ENCODE measurements at regions not wholly inside any gene's neighbourhood (a gene's known extent, or its start where the extent isn't known, plus 50 kb on each side); places are given as distances from the start of the nearest gene placed in this dataset.

DNA sequence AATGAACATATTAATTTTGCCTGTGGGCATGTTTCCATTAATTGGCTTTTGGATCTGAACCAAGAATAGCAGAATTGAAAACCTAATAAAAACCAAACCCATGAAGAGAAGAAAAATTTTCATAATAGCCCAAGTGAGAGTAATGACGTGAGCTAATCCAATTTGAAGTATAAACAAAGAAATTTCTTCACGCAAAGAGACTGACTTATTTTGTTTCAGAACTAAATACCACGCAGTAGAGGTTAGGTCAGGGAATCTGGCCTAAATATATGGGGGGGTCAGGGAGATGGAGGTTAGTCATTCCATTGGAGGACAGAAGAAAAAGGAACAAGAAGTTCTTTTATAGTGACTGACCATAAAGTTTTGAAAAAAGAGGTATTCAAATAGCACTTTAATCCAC is 94.1 kb upstream of the CYP1B1 start:
- no peaks in the 10 kb centered on the region for H4K20me1 ChIP-seq (ENCODE audit: insufficient read depth, low read length)
- H2AFZ ChIP-seq (ENCODE audit: low read depth, low read length): no peak overlapping the region
- Mint-ChIP-seq H3K9me3 (ENCODE audit: unreplicated experiment) (peaks cover 5% of the 10 kb centered on the region), H3K4me1 (ENCODE audit: low read depth, unreplicated experiment) (peaks cover 44% of the 10 kb centered on the region), H3K4me3 (ENCODE audit: unreplicated experiment) (no peak overlapping the region), H3K36me3 (ENCODE audit: low read depth, unreplicated experiment) (no peaks in the 10 kb centered on the region), H3K27ac (ENCODE audit: unreplicated experiment) (peak overlapping the region; percentile 83), H3K27me3 (ENCODE audit: low read depth, unreplicated experiment) (no peaks in the 10 kb centered on the region)
- no peak overlapping the region for H3K27ac ChIP-seq (ENCODE audit: low read depth, low read length)
- H3K27me3 ChIP-seq (ENCODE audit: insufficient read depth, low read length): no peaks in the 10 kb centered on the region
- H3K36me3 ChIP-seq (ENCODE audit: insufficient read depth, low read length): no peaks in the 10 kb centered on the region
- no peak for FAIRE-seq
- H3K4me1 ChIP-seq (ENCODE audit: insufficient read depth, low read length): peaks cover 19% of the 10 kb centered on the region
- peak; percentile 79 for DNase-seq (ENCODE audit: low read depth)
- H3K9ac ChIP-seq (ENCODE audit: low read length): no peak overlapping the region
- no peaks in the 10 kb centered on the region for H3K79me2 ChIP-seq (ENCODE audit: insufficient read depth, low read length)
- no peak overlapping the region for H3K4me3 ChIP-seq (ENCODE audit: insufficient read depth, low read depth, low read length)
- TF ChIP-seq, protein P1, sequence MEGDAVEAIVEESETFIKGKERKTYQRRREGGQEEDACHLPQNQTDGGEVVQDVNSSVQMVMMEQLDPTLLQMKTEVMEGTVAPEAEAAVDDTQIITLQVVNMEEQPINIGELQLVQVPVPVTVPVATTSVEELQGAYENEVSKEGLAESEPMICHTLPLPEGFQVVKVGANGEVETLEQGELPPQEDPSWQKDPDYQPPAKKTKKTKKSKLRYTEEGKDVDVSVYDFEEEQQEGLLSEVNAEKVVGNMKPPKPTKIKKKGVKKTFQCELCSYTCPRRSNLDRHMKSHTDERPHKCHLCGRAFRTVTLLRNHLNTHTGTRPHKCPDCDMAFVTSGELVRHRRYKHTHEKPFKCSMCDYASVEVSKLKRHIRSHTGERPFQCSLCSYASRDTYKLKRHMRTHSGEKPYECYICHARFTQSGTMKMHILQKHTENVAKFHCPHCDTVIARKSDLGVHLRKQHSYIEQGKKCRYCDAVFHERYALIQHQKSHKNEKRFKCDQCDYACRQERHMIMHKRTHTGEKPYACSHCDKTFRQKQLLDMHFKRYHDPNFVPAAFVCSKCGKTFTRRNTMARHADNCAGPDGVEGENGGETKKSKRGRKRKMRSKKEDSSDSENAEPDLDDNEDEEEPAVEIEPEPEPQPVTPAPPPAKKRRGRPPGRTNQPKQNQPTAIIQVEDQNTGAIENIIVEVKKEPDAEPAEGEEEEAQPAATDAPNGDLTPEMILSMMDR (IDR thresholded peaks at IDR 0.05; ENCODE audit: insufficient read depth, low read depth, low read length): no peak
- TF ChIP-seq EZH2 (IDR thresholded peaks at IDR 0.05; ENCODE audit: insufficient read depth, low read length): no peak
- no peaks in the 10 kb centered on the region for H3K9me3 ChIP-seq (ENCODE audit: insufficient read depth, low read depth, low read length)
- H3K4me2 ChIP-seq (ENCODE audit: low read length): no peak overlapping the region

DNA sequence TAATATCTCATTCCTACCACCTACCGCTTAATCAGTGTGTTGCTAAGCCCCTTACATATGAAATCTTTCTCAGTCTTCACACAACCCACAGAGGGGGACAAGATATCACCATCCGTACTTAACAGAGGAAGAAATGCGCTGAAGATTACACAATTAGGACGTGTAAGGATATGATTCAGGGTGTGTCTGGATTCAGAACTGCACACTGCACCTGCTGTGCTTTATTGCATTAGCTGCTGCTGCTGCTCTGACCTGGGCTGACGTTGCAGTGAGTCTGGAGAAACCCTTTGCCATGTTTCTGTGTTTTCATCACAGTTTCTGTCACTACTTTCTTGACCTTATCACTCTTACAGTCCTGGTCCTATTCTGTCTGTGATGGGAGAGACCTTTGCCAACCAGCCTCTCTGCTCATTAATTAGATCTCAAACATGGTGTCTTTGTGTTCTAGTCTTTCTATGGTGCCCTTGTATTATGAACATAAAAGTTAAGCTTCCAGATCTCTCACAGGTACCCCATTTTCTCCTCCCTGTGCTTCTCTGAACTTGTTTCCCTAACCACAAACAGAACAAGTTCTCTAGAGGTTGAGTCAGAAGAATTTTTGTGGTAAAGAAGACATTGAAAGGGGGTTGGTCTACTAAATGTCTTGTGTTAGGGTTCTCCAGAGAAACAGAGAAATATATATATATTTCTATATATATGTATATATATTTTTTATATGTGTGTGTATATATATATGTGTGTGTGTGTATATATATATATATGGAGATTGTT is 92.9 kb upstream of the CYP1B1 start:
- H3K4me3 Mint-ChIP-seq (ENCODE audit: unreplicated experiment): no peak overlapping the region
- FAIRE-seq (no peak), DNase-seq (ENCODE audit: low read depth) (peak; percentile 87)
- peaks cover 12% of the 10 kb centered on the region for H3K4me1 ChIP-seq (ENCODE audit: insufficient read depth, low read length)
- peak overlapping the region; percentile 72 for H3K27ac Mint-ChIP-seq (ENCODE audit: unreplicated experiment)
- H3K27me3 ChIP-seq (ENCODE audit: insufficient read depth, low read length): no peaks in the 10 kb centered on the region
- H4K20me1 ChIP-seq (ENCODE audit: insufficient read depth, low read length): no peaks in the 10 kb centered on the region
- no peak overlapping the region for H3K4me3 ChIP-seq (ENCODE audit: insufficient read depth, low read depth, low read length)
- H3K9me3 Mint-ChIP-seq (ENCODE audit: unreplicated experiment): peaks cover 5% of the 10 kb centered on the region
- no peaks in the 10 kb centered on the region for H3K79me2 ChIP-seq (ENCODE audit: insufficient read depth, low read length)
- peak overlapping the region; percentile 59 for H3K4me2 ChIP-seq (ENCODE audit: low read length)
- no peak overlapping the region for H3K9ac ChIP-seq (ENCODE audit: low read length)
- H3K9me3 ChIP-seq (ENCODE audit: insufficient read depth, low read depth, low read length): no peaks in the 10 kb centered on the region
- H3K27ac ChIP-seq (ENCODE audit: low read depth, low read length): no peak overlapping the region
- no peak overlapping the region for H2AFZ ChIP-seq (ENCODE audit: low read depth, low read length)
- peaks cover 1% of the 10 kb centered on the region for H3K36me3 Mint-ChIP-seq (ENCODE audit: low read depth, unreplicated experiment)
- no peaks in the 10 kb centered on the region for H3K36me3 ChIP-seq (ENCODE audit: insufficient read depth, low read length)
- H3K4me1 Mint-ChIP-seq (ENCODE audit: low read depth, unreplicated experiment): peaks cover 40% of the 10 kb centered on the region
- TF ChIP-seq, protein P1 (IDR thresholded peaks at IDR 0.05; ENCODE audit: insufficient read depth, low read depth, low read length): no peak
- TF ChIP-seq EZH2 (IDR thresholded peaks at IDR 0.05; ENCODE audit: insufficient read depth, low read length): no peak
- peaks cover under 1% of the 10 kb centered on the region for H3K27me3 Mint-ChIP-seq (ENCODE audit: low read depth, unreplicated experiment)

DNA sequence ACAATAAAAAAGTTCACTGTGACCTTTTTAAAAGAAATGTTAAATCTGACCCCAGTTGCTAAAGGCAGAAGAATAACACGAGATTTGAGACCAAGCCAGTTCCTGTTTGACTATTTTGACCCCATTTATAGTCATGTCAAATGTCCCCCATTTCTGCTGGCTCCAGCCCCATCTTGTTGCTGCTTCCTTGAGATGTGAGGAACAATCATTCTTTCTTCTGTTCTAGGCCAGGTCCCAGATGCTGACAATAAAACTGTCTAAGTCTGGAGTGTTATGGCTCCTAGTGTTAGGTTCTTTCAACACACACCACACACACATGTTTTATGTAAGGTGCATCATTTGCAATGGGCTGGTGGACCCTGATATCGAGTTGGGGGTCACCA is 92.0 kb upstream of the CYP1B1 start:
- H3K4me3 Mint-ChIP-seq (ENCODE audit: unreplicated experiment): no peak overlapping the region
- Histone ChIP-seq H3K27me3 (ENCODE audit: insufficient read depth, low read length) (no peaks in the 10 kb centered on the region), H3K4me3 (ENCODE audit: insufficient read depth, low read depth, low read length) (no peak overlapping the region), H3K4me2 (ENCODE audit: low read length) (no peak overlapping the region), H3K9me3 (ENCODE audit: insufficient read depth, low read depth, low read length) (no peaks in the 10 kb centered on the region), H2AFZ (ENCODE audit: low read depth, low read length) (no peak overlapping the region), H4K20me1 (ENCODE audit: insufficient read depth, low read length) (no peaks in the 10 kb centered on the region), H3K9ac (ENCODE audit: low read length) (no peak overlapping the region), H3K36me3 (ENCODE audit: insufficient read depth, low read length) (no peaks in the 10 kb centered on the region), H3K79me2 (ENCODE audit: insufficient read depth, low read length) (no peaks in the 10 kb centered on the region), H3K4me1 (ENCODE audit: insufficient read depth, low read length) (peaks cover 10% of the 10 kb centered on the region), H3K27ac (ENCODE audit: low read depth, low read length) (no peak overlapping the region)
- peaks cover 5% of the 10 kb centered on the region for H3K27me3 Mint-ChIP-seq (ENCODE audit: low read depth, unreplicated experiment)
- no peak for FAIRE-seq
- H3K36me3 Mint-ChIP-seq (ENCODE audit: low read depth, unreplicated experiment): peaks cover 1% of the 10 kb centered on the region
- TF ChIP-seq, protein P1 (IDR thresholded peaks at IDR 0.05; ENCODE audit: insufficient read depth, low read depth, low read length): no peak
- TF ChIP-seq EZH2 (IDR thresholded peaks at IDR 0.05; ENCODE audit: insufficient read depth, low read length): no peak
- peaks cover 5% of the 10 kb centered on the region for H3K9me3 Mint-ChIP-seq (ENCODE audit: unreplicated experiment)
- DNase-seq (ENCODE audit: low read depth): no peak
- H3K4me1 Mint-ChIP-seq (ENCODE audit: low read depth, unreplicated experiment): peaks cover 39% of the 10 kb centered on the region
- no peak overlapping the region for H3K27ac Mint-ChIP-seq (ENCODE audit: unreplicated experiment)
